ENCODE measurements at regions not wholly inside any gene's neighbourhood (a gene's known extent, or its start where the extent isn't known, plus 50 kb on each side); places are given as distances from the start of the nearest gene placed in this dataset.

DNA sequence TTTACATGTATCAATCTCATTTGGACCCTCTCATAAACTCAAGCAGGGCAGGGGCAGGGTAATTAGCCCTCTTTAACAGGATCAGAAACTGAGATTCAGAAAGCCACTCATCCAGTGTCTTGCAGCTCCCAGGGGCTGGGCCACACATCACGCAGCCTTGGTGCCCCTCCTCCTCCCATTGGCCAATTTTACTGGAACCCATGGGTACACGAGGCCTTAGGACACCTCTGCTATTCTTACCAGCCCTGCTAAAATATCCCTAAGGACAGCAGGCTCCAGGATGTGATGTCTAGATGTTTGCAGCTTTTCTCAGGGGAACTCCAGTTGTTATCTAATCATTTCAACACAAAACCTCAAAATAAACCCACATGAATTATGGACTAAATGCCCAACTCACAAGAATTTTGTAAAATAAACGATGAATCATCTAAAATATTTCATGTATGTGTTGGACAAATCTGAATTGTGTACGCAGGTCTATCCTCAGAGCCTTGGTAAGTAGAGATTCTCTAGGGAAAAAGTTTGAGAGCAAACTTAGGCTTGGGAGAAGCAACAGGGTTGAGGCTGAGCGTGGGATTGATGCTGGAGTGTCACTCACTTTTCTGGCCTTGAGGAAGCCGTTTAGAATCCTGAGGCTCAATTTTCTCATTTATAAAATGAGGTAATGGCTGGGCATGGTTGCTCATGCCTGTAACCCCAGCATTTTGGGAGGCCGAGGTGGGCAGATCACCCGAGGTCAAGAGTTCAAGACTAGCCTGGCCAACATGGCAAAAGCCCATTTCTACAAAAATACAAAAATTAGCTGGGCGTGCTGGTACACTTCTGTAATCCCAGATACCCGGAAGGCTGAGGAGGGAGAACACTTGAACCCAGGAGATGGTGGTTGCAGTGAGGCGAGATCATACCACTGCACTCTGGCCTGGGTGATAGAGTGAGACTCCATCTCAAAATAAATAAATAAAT lies 69.7 kb upstream of the TNS3 start:
- DNase-seq (no peak), ATAC-seq (ENCODE audit: low read depth) (no peak)
- H3K4me3 Mint-ChIP-seq: no peak overlapping the region
- POLR2A ChIA-PET: no interaction called here
- peaks cover 14% of the 10 kb centered on the region for H3K4me1 Mint-ChIP-seq
- no peaks in the 10 kb centered on the region for H3K27me3 Mint-ChIP-seq
- no peaks in the 10 kb centered on the region for H3K36me3 Mint-ChIP-seq
- no peaks in the 10 kb centered on the region for H3K9me3 Mint-ChIP-seq
- H3K27ac Mint-ChIP-seq: no peak overlapping the region

DNA sequence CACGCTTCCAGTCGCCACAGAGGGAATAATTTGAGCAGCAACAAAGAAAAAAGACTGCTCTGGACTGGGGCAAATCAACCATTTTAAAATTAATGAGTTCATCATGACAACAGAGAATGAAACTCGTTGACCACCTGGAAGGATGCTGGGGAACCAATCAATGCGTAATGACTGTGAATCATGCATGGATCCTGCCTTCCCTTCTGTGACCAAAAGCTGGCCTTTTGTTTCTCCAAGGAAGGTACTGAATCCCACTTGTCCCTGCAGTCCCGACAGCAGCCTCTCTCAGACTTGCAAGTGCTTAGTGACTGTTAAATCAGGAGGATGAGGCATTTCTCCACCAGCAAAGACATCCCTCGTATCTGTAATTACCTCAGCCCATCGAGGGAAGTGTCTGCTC lies 68.0 kb upstream of the TNS3 start:
- POLR2A ChIA-PET: no interaction called here
- ATAC-seq (ENCODE audit: low read depth): no peak
- no peak overlapping the region for H3K27ac Mint-ChIP-seq
- DNase-seq: no peak
- peaks cover 2% of the 10 kb centered on the region for H3K9me3 Mint-ChIP-seq
- H3K4me3 Mint-ChIP-seq: no peak overlapping the region
- peaks cover 2% of the 10 kb centered on the region for H3K36me3 Mint-ChIP-seq
- H3K4me1 Mint-ChIP-seq: peaks cover 15% of the 10 kb centered on the region
- H3K27me3 Mint-ChIP-seq: no peaks in the 10 kb centered on the region

DNA sequence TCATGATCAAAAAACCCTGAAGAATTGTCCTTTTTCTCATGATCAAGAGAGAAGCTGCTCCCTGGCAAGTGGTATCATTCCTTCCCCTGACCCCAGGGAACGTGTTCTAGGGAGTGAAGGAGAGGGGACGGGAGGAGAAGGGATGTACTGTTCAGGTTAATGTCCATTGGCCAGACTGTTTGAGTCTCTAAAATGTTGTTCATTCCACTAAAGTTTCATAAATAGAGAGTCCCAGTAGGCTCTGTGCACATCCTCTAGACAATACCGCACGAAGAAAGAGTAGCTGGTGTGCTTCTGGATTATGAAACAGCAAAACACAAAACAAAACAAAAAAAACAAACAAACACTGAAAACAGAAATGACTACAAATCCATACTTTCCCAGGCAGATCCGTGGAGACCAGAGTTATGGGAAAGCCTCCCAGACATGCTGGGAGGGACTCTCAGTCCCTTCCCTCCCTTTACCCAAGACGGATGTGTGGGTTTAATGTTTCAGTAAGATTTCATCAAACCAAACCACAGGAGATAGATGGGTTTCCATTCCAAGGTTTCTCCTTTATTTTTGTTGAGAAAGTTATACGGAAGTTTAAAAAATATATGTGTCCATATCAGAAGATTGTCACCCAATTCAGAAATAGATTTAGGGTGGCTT lies 66.5 kb upstream of the TNS3 start:
- Mint-ChIP-seq H3K4me1 (peaks cover 14% of the 10 kb centered on the region), H3K9me3 (peaks cover 4% of the 10 kb centered on the region), H3K27ac (peak overlapping the region; percentile 62), H3K36me3 (peaks cover 2% of the 10 kb centered on the region), H3K27me3 (peaks cover 3% of the 10 kb centered on the region), H3K4me3 (no peak overlapping the region)
- ATAC-seq (ENCODE audit: low read depth) (no peak), DNase-seq (no peak)
- POLR2A ChIA-PET: no interaction called here

DNA sequence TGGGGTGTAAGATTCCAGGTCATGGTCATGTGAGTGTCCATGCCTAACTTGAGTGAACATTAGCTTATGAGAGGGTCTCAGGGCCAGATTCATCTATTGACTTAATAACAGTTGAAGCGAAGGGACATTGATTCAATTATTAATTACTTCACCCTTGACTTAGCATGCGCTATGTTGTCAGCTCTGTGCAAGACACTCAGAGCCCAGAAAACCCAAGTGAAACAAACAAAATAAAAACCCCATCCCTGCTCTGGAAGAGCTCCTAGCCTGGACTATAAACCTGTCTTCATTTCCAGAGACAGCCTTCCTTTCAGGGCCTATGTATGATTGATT lies 66.0 kb upstream of the TNS3 start:
- Mint-ChIP-seq H3K9me3 (peaks cover 4% of the 10 kb centered on the region), H3K36me3 (peaks cover 2% of the 10 kb centered on the region), H3K4me3 (peak overlapping the region; percentile 66), H3K27ac (peak overlapping the region; percentile 85), H3K27me3 (peaks cover 3% of the 10 kb centered on the region), H3K4me1 (peaks cover 14% of the 10 kb centered on the region)
- DNase-seq: no peak
- no peak for ATAC-seq (ENCODE audit: low read depth)
- POLR2A ChIA-PET: no interaction called here

DNA sequence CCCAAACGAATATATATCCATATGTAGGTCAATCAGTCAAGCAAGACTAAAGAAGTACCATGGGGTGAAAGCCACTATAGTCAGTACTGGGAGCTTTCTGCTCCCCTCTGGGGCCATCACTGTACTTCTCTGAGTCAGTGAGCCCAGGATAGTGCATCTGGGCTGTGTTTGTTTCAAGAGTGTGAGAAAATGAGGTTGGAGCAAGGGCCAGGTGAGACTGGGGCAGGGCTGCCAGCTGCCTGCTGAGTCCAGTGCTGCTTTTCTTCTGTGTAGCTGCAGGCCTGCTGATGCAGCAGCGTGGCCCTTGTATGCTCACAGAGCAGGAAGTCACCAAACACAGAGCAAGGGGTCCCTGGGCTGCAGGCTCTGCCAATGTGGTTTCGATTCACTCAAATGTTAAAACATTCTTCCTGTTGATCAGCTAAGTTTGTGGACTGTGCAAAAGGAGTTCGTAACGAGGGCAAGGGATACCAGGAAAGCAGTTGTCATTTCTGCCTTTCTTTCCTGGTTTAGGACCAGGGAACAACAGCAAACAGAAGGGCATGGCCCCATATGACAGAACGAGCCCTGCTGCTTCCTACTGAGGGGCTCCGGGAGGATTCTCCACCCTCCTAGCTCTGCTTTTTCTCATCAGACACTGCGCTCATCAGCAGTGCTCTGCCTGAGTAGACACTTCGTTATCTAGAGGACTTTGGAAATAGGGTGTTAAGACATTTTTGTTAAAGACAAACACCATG lies 65.4 kb upstream of the TNS3 start:
- POLR2A ChIA-PET: no interaction called here
- peak overlapping the region; percentile 66 for H3K4me3 Mint-ChIP-seq
- peaks cover 4% of the 10 kb centered on the region for H3K9me3 Mint-ChIP-seq
- peaks cover 2% of the 10 kb centered on the region for H3K36me3 Mint-ChIP-seq
- peak overlapping the region; percentile 85 for H3K27ac Mint-ChIP-seq
- peaks cover 14% of the 10 kb centered on the region for H3K4me1 Mint-ChIP-seq
- peak; percentile 97 for ATAC-seq (ENCODE audit: low read depth)
- H3K27me3 Mint-ChIP-seq: peaks cover 3% of the 10 kb centered on the region
- peak; percentile 49 for DNase-seq

DNA sequence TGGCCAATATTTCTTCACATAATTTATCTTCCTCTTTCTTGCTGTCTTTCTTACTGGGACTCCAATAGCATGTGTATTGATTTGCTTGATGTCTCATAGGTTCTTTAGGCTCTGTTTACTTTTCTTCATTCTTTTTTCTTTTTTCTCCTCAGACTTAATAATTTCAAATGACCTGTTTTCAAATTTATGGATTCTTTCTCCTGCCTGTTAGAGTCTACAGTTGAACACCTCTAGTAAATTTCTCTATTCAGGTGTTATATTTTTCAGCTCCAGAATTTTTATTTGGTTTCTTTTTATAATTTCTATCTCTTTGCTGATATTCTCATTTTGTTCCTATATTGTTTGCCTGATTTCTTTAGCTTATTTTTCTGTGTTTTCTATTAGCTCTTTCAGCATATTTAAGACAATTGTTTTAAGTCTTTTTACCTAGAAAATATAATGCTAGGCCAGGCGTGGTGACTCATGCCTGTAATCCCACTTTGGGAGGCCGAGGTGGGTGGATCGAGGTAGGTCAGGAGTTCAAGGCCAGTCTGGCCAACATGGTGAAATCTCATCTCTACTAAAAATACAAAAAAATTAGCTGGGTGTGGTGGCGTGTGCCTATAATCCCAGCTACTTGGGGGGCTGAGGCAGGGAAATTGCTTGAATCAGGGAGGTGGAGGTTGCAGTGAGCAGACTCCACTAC lies 61.9 kb upstream of the TNS3 start:
- H3K4me3 Mint-ChIP-seq: no peak overlapping the region
- peaks cover 4% of the 10 kb centered on the region for H3K9me3 Mint-ChIP-seq
- ATAC-seq (ENCODE audit: low read depth) (no peak), DNase-seq (no peak)
- POLR2A ChIA-PET: no interaction called here
- peaks cover 14% of the 10 kb centered on the region for H3K4me1 Mint-ChIP-seq
- H3K27ac Mint-ChIP-seq: no peak overlapping the region
- peaks cover 3% of the 10 kb centered on the region for H3K27me3 Mint-ChIP-seq
- H3K36me3 Mint-ChIP-seq: peaks cover 2% of the 10 kb centered on the region

DNA sequence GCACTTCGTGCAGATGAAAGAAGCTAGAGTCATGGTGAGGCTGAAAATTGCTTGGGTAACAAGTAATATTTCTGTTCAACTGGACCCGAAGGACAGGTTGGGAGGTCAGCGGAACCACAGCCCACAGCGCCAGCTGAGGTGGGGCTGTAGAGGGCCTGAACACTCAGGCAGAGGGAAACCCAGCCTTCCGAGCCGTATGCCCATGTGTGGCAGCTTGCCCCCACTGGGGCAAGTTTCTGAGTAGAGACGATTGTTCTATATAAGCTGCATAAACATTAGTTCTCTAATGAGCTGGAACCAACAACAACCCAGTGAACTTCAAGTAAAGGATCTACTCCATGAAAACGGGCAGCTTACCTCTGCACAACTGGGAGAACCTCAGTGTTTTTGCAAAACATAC lies 58.4 kb upstream of the TNS3 start:
- Mint-ChIP-seq H3K4me1 (no peaks in the 10 kb centered on the region), H3K4me3 (no peak overlapping the region), H3K27me3 (peaks cover 4% of the 10 kb centered on the region), H3K27ac (no peak overlapping the region), H3K9me3 (peaks cover 4% of the 10 kb centered on the region), H3K36me3 (peaks cover 2% of the 10 kb centered on the region)
- ATAC-seq (ENCODE audit: low read depth) (no peak), DNase-seq (no peak)
- POLR2A ChIA-PET: no interaction called here

DNA sequence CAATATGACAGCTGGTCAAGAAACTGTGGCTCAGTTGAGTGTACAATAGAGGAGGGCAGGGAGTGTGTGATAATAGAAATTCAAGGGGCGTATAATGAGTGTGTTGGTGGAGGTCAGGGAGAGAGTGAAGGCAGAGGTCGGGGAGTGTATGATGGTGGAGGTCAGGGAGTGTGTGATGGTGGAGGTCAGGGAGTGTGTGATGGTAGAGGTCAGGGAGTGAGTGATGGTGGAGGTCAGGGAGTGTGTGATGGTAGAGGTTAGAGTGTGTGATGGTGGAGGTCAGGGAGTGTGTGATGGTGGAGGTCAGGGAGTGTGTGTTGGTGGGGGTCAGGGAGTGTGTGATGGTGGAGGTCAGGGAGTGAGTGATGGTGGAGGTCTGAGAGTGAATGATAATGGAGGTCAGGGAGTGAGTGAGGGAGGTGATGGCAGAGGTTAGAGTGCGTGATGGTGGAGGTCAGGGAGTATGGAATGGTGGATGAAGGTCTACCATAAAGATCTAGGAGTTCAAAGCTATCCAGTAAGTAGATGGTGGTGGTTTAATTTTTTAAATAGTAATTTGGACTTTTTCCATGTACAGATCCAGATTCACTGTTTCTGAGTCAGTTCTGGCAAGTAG lies 57.7 kb upstream of the TNS3 start:
- Mint-ChIP-seq H3K27me3 (peaks cover 6% of the 10 kb centered on the region), H3K4me1 (no peaks in the 10 kb centered on the region), H3K27ac (peak overlapping the region; percentile 61), H3K9me3 (peaks cover 2% of the 10 kb centered on the region), H3K36me3 (no peaks in the 10 kb centered on the region), H3K4me3 (no peak overlapping the region)
- POLR2A ChIA-PET: no interaction called here
- ATAC-seq (ENCODE audit: low read depth) (no peak), DNase-seq (no peak)

DNA sequence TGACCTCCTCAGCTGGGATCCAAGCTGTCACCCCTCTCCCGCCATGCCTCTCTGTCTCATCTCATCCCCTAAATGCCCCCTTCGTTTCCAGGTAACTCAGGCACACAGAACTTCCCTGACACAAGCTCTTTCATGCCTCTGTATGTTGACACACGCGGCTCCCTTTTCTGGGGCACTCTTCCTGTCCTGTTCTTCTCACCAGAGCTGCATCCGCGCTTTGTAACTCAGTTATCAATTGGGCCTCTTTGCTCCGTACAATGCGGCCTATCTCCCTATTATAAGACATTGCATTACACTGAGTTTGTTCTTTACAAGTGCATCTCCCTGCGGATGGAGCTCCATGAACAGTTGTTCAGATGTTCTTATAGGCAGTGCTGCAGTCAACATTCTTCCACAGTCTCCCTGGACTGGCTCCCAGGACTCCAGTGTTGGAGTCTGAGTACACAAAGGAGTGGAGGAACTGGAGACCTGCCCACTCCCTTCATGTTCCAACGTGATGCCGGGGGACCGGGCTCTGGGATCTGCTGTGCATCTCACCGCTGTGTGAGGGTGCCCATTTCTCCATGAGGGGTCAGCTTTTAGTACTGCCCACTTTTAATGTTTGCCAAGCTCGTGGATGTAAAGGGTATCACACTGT lies 56.9 kb upstream of the TNS3 start:
- POLR2A ChIA-PET: no interaction called here
- H3K27me3 Mint-ChIP-seq: peaks cover 9% of the 10 kb centered on the region

DNA sequence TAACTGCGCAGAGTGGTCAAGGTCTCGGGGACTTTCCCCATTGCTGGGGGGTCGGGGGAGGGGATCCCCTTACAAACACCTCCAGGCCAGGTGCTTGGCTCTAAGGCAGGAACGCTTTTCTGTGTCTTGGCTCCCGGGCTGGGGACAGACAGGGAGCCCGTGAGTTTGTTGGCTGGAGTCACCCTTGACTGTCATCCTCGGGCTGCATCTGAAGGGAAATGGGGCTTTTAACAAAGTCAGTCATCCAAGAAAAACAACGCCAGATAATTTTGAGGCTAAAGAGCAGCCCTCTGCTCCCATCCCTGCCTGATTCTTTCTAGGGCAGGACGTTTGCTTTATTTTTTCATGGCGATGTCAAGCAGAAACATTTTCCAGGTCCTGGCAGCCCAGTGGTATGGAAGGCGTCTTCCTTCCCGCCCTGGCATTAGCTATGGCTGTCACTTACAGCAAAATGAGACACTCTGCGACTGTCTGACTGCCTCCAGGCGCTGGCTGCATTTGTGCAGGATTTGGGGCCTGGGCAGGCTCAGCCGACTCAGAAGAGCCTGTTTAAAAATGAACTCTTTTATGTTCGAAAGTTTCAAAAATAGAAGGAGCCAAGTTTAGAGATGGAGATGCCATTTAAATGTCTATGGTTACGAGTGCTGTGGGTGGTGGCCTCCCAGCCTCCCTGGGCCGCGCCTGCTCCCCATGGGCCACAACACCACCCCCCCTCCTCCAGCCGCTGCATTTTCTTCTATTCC lies 54.7 kb upstream of the TNS3 start:
- no peak for ATAC-seq (ENCODE audit: low read depth)
- POLR2A ChIA-PET: no interaction called here
- H3K4me3 Mint-ChIP-seq: no peak overlapping the region
- DNase-seq: no peak
- no peak overlapping the region for H3K27ac Mint-ChIP-seq
- H3K4me1 Mint-ChIP-seq: no peaks in the 10 kb centered on the region
- H3K9me3 Mint-ChIP-seq: no peaks in the 10 kb centered on the region
- no peaks in the 10 kb centered on the region for H3K36me3 Mint-ChIP-seq
- H3K27me3 Mint-ChIP-seq: peaks cover 7% of the 10 kb centered on the region

More for the DNA sequence above, 56.9 kb upstream of the TNS3 start:
- no peak overlapping the region for H3K4me3 Mint-ChIP-seq
- H3K36me3 Mint-ChIP-seq: no peaks in the 10 kb centered on the region
- H3K4me1 Mint-ChIP-seq: no peaks in the 10 kb centered on the region
- no peak for DNase-seq
- peaks cover 2% of the 10 kb centered on the region for H3K9me3 Mint-ChIP-seq
- no peak for ATAC-seq (ENCODE audit: low read depth)
- H3K27ac Mint-ChIP-seq: no peak overlapping the region

DNA sequence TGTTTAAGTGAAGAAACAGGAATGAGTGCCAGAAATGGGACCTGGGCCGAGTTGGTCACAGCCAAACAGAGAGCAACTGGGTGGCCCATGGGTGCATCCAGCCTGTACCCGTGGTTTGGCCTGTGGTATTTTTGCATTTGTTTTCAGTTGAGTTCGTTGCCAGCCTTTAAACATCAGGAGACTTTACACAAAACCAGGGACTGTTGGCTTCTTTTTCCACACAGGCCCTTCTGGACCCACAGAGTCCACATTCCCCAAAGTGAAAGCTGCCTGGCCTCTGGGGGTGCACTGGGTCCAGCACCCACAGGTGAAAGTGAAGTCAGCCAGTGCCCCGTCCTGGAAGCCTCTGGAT lies 54.1 kb upstream of the TNS3 start:
- H3K27ac Mint-ChIP-seq: no peak overlapping the region
- no peaks in the 10 kb centered on the region for H3K36me3 Mint-ChIP-seq
- POLR2A ChIA-PET: no interaction called here
- ATAC-seq (ENCODE audit: low read depth) (no peak), DNase-seq (no peak)
- H3K9me3 Mint-ChIP-seq: no peaks in the 10 kb centered on the region
- peaks cover 7% of the 10 kb centered on the region for H3K27me3 Mint-ChIP-seq
- no peaks in the 10 kb centered on the region for H3K4me1 Mint-ChIP-seq
- H3K4me3 Mint-ChIP-seq: no peak overlapping the region

Measured in activated naive CD8-positive, alpha-beta T cell treated with anti-CD3 and anti-CD28 coated beads, Interleukin-2, amount 10 ng/mL, durations not matched to agents 7 days and 5 days (primary cell).